ENCODE measurements at regions not wholly inside any gene's neighbourhood (a gene's known extent, or its start where the extent isn't known, plus 50 kb on each side); places are given as distances from the start of the nearest gene placed in this dataset.

GRCh38 chr12:124502379-124502778 is 65.0 kb downstream of the NCOR2 start (continued):
- TF ChIP-seq STAT6 (CRISPR knock-in tag; conservative IDR thresholded peaks at IDR 0.05; ENCODE audit: low read depth), result no peak
- no peak for TF ChIP-seq ZSCAN18 (CRISPR knock-in tag; IDR thresholded peaks at IDR 0.05)
- TF ChIP-seq CTCF (IDR thresholded peaks at IDR 0.05), result no peak
- no peak for TF ChIP-seq JUN (CRISPR knock-in tag; IDR thresholded peaks at IDR 0.05)
- TF ChIP-seq ATF6 (CRISPR knock-in tag; IDR thresholded peaks at IDR 0.05), result no peak

GRCh38 chr12:124501827-124502226 is 65.6 kb downstream of the NCOR2 start:
- H3K27ac Mint-ChIP-seq, result peak overlapping the region; percentile 96
- ATAC-seq (no peak), DNase-seq (ENCODE audit: low spot score) (no peak)
- no peaks in the 10 kb centered on the region for H3K27me3 Mint-ChIP-seq (ENCODE audit: low read depth)
- POLR2A ChIA-PET, result no interaction called here
- peaks cover 86% of the 10 kb centered on the region for H3K4me1 Mint-ChIP-seq
- CTCF ChIA-PET, result interaction anchor here (0.6 to 4.0 kb wide), 3 partner anchors 10 to 270 kb away, joined by 3 to 12 read pairs (median 3); no protein-coding TSS in a partner anchor
- no peak overlapping the region for H3K4me3 Mint-ChIP-seq
- H3K9me3 Mint-ChIP-seq, result no peaks in the 10 kb centered on the region
- H3K36me3 Mint-ChIP-seq, result no peaks in the 10 kb centered on the region
- TF ChIP-seq ESRRA (CRISPR knock-in tag; IDR thresholded peaks at IDR 0.05; ENCODE audit: borderline replicate concordance), result no peak
- no peak for TF ChIP-seq ZMAT4 (CRISPR knock-in tag; IDR thresholded peaks at IDR 0.05)
- no peak for TF ChIP-seq MLX (CRISPR knock-in tag; IDR thresholded peaks at IDR 0.05)
- no peak for TF ChIP-seq NFYB (CRISPR knock-in tag; conservative IDR thresholded peaks at IDR 0.05; ENCODE audit: low read depth)
- no peak for TF ChIP-seq AR (CRISPR knock-in tag; IDR thresholded peaks at IDR 0.05)
- TF ChIP-seq ZNF263 (CRISPR knock-in tag; IDR thresholded peaks at IDR 0.05; ENCODE audit: low read depth), result no peak
- TF ChIP-seq RORB (CRISPR knock-in tag; IDR thresholded peaks at IDR 0.05), result no peak
- no peak for TF ChIP-seq ZNF532 (CRISPR knock-in tag; IDR thresholded peaks at IDR 0.05; ENCODE audit: borderline replicate concordance)
- no peak for TF ChIP-seq ZNF232 (CRISPR knock-in tag; IDR thresholded peaks at IDR 0.05)
- TF ChIP-seq MXD4 (CRISPR knock-in tag; IDR thresholded peaks at IDR 0.05; ENCODE audit: borderline replicate concordance), result no peak

Measured in WTC11 (cell line).